IMR-90 (cell line): ENCODE measurements at regions not wholly inside any gene's neighbourhood (a gene's known extent, or its start where the extent isn't known, plus 50 kb on each side); places are given as distances from the start of the nearest gene placed in this dataset.

Source experiments
- ATAC-seq: fragments of 200-7000 bp; cut with Tn5 transposase; 2 replicates; pipeline ENCODE4 v1.9.1; 2020; ENCODE audit warnings: low read depth, mild to moderate bottlenecking, moderate library complexity
- BruUV-seq: library from RNA; stranded (reverse); fragments of 400-500 nt; replicated peaks from 2 replicates; lab custom pipeline; 2021; lab: Mats Ljungman, UMichigan
- CTCF ChIA-PET: fragments of 300-600 bp; formaldehyde crosslinking; extraction: SDS; loops from one replicate; lab custom pipeline; 2021; ENCODE audit warnings: antibody characterized with exemption; lab: Yijun Ruan, JAX
- POLR2A ChIA-PET: fragments of 300-600 bp; sonication (Branson Sonifier 250); formaldehyde crosslinking; loops from one replicate; lab custom pipeline; 2022; ENCODE audit warnings: antibody characterized with exemption; ENCODE audit not compliant: unreplicated experiment; lab: Charles Lee
- DNase-seq: peaks from one replicate; pipeline ENCODE4 v3.0.0; 2013
- H2AFZ ChIP-seq: replicated peaks from 2 replicates; pipeline ENCODE3; 2013; ENCODE audit warnings: low read length, mild to moderate bottlenecking; ENCODE audit not compliant: poor library complexity
- H2AK5ac ChIP-seq: 2 replicates; pipeline ENCODE4 v1.6.1; 2013; ENCODE audit warnings: low read depth, low read length, inconsistent platforms
- H2AK9ac ChIP-seq: replicated peaks from 2 replicates; pipeline ENCODE3; 2013; ENCODE audit warnings: mild to moderate bottlenecking, low read depth, low read length, moderate library complexity; ENCODE audit not compliant: poor library complexity
- H2BK120ac ChIP-seq: 2 replicates; pipeline ENCODE4 v1.6.1; 2013; ENCODE audit warnings: low read depth, low read length, inconsistent platforms
- H2BK15ac ChIP-seq: 3 replicates; pipeline ENCODE4 v1.6.1; 2013; ENCODE audit warnings: low read depth, low read length, inconsistent platforms
- H2BK20ac ChIP-seq: 2 replicates; pipeline ENCODE4 v1.6.1; 2013; ENCODE audit warnings: low read depth, mild to moderate bottlenecking, inconsistent platforms, low read length, moderate library complexity
- H2BK5ac ChIP-seq: 2 replicates; pipeline ENCODE4 v1.6.1; 2013; ENCODE audit warnings: mild to moderate bottlenecking, low read depth, low read length, inconsistent platforms; ENCODE audit not compliant: poor library complexity, severe bottlenecking
- H3K14ac ChIP-seq: replicated peaks from 2 replicates; pipeline ENCODE4 v1.6.1; 2013; ENCODE audit warnings: low read depth, low read length, inconsistent platforms
- H3K18ac ChIP-seq: 2 replicates; pipeline ENCODE4 v1.6.1; 2013; ENCODE audit warnings: low read depth, low read length, control low read depth
- H3K23ac ChIP-seq: 2 replicates; pipeline ENCODE4 v1.6.1; 2013; ENCODE audit warnings: low read depth, low read length, inconsistent platforms
- H3K27ac ChIP-seq: 2 replicates; pipeline ENCODE4 v1.5.1; 2013; ENCODE audit warnings: mild to moderate bottlenecking, control low read depth, low read length; ENCODE audit not compliant: insufficient read depth
- H3K27me3 ChIP-seq: 2 replicates; pipeline ENCODE4 v1.6.1; 2013; ENCODE audit warnings: low read length; ENCODE audit not compliant: control insufficient read depth, insufficient read depth
- H3K36me3 ChIP-seq: 2 replicates; pipeline ENCODE4 v1.6.1; 2013; ENCODE audit warnings: low read length, mixed read lengths; ENCODE audit not compliant: control insufficient read depth, insufficient read depth
- H3K4ac ChIP-seq: 2 replicates; pipeline ENCODE4 v1.6.1; 2013; ENCODE audit warnings: low read depth, low read length, inconsistent platforms
- H3K4me1 ChIP-seq: 2 replicates; pipeline ENCODE4 v1.6.1; 2013; ENCODE audit warnings: low read length, mixed read lengths; ENCODE audit not compliant: control insufficient read depth, insufficient read depth
- H3K4me2 ChIP-seq: 2 replicates; pipeline ENCODE4 v1.6.1; 2013; ENCODE audit warnings: low read depth, mild to moderate bottlenecking, control low read depth, low read length, moderate library complexity
- H3K4me3 ChIP-seq: 2 replicates; pipeline ENCODE4 v1.5.1; 2013; ENCODE audit warnings: low read depth, mild to moderate bottlenecking, control low read depth, low read length, moderate library complexity; ENCODE audit not compliant: insufficient read depth
- H3K56ac ChIP-seq: 2 replicates; pipeline ENCODE4 v1.6.1; 2013; ENCODE audit warnings: low read length, inconsistent platforms; ENCODE audit not compliant: insufficient read depth; ENCODE audit errors: extremely low read depth
- H3K79me1 ChIP-seq, 2 experiments: 2 replicates each; pipeline ENCODE4 v1.6.1; 2013; ENCODE audit warnings: low read length in 2 of 2, inconsistent platforms in 1 of 2, low read depth in 1 of 2
- H3K9ac ChIP-seq: 2 replicates; pipeline ENCODE4 v1.6.1; 2013; ENCODE audit warnings: low read depth, low read length, control low read depth
- H3K9me1 ChIP-seq: 2 replicates; pipeline ENCODE4 v1.6.1; 2013; ENCODE audit warnings: low read length, inconsistent platforms; ENCODE audit not compliant: insufficient read depth
- H3K9me3 ChIP-seq: 2 replicates; pipeline ENCODE4 v1.6.1; 2013; ENCODE audit warnings: low read length; ENCODE audit not compliant: control insufficient read depth, insufficient read depth
- H4K20me1 ChIP-seq: 2 replicates; pipeline ENCODE4 v1.6.1; 2013; ENCODE audit warnings: low read length, inconsistent platforms; ENCODE audit not compliant: insufficient read depth
- H4K5ac ChIP-seq: 2 replicates; pipeline ENCODE4 v1.6.1; 2013; ENCODE audit warnings: mild to moderate bottlenecking, low read depth, low read length, control low read depth
- H4K8ac ChIP-seq, 2 experiments: 2 replicates each; pipeline ENCODE4 v1.6.1; 2013; ENCODE audit warnings: low read depth in 2 of 2, low read length in 2 of 2, control low read depth in 1 of 2, inconsistent platforms in 1 of 2
- H4K91ac ChIP-seq: 2 replicates; pipeline ENCODE4 v1.6.1; 2013; ENCODE audit warnings: low read depth, low read length, inconsistent platforms; ENCODE audit not compliant: insufficient read depth
- CEBPB ChIP-seq: IDR thresholded peaks from 2 replicates; pipeline ENCODE4 v1.6.1; 2012; ENCODE audit warnings: low read depth, low read length, improper control_type of control experiment
- CTCF ChIP-seq: conservative IDR thresholded peaks from 2 replicates; pipeline ENCODE4 v1.5.1; 2012; ENCODE audit warnings: mild to moderate bottlenecking, low read depth, low read length, improper control_type of control experiment
- ELK1 ChIP-seq: fragments of 150-350 bp; IDR thresholded peaks from 2 replicates; pipeline ENCODE4 v1.6.1; 2016; ENCODE audit warnings: low read depth, mild to moderate bottlenecking, low read length, moderate library complexity, borderline replicate concordance
- MAFK ChIP-seq: IDR thresholded peaks from 2 replicates; pipeline ENCODE4 v1.6.1; 2012; ENCODE audit warnings: low read depth, low read length, improper control_type of control experiment
- MAZ ChIP-seq: IDR thresholded peaks from 2 replicates; pipeline ENCODE4 v1.6.1; 2012; ENCODE audit warnings: low read depth, mild to moderate bottlenecking, low read length, improper control_type of control experiment, moderate library complexity, borderline replicate concordance
- MXI1 ChIP-seq: IDR thresholded peaks from 2 replicates; pipeline ENCODE4 v1.6.1; 2012; ENCODE audit warnings: low read depth, mild to moderate bottlenecking, low read length, moderate library complexity, borderline replicate concordance
- NFE2L2 ChIP-seq: fragments of 150-350 bp; IDR thresholded peaks from 2 replicates; pipeline ENCODE4 v1.6.1; 2016; ENCODE audit warnings: low read depth, mild to moderate bottlenecking, low read length
- POLR2A ChIP-seq: IDR thresholded peaks from 2 replicates; pipeline ENCODE4 v1.6.1; 2012; ENCODE audit warnings: mild to moderate bottlenecking, low read depth, low read length
- RAD21 ChIP-seq: IDR thresholded peaks from 2 replicates; pipeline ENCODE4 v1.6.1; 2012; ENCODE audit warnings: low read length, improper control_type of control experiment
- USF2 ChIP-seq: fragments of 150-350 bp; IDR thresholded peaks from 2 replicates; pipeline ENCODE4 v1.6.1; 2017; ENCODE audit warnings: mild to moderate bottlenecking, antibody characterized with exemption, low read length, low read depth
- WGBS, 2 experiments: methylation state at CpG; one replicate each; pipeline versions ENCODE4 v1.1.5 to v1.1.7; 2013; ENCODE audit warnings: missing lambda C conversion rate in 2 of 2; ENCODE audit not compliant: insufficient read length in 1 of 2; ENCODE audit errors: extremely low coverage in 2 of 2; 5-methylcytosine and 5-hydroxymethylcytosine counted together
- dilution Hi-C: fragments of 300-500 bp; cut with HindIII; formaldehyde crosslinking; loops from one replicate; pipeline ENCODE4 v1.14.3; 2018; ENCODE audit warnings: low sequenced_read_pairs; ENCODE audit not compliant: unreplicated experiment
- in situ Hi-C: fragments of 300-500 bp; cut with MboI; formaldehyde crosslinking; loops from 3 replicates; pipeline ENCODE4 v1.14.3; 2019; ENCODE audit warnings: low sequenced_read_pairs, inconsistent platforms, mixed read lengths
- intact Hi-C: fragments of 100-400 bp; cut with micrococcal nuclease; formaldehyde crosslinking; loops from 2 replicates; pipeline ENCODE4 v1.10.0; 2022

DNA sequence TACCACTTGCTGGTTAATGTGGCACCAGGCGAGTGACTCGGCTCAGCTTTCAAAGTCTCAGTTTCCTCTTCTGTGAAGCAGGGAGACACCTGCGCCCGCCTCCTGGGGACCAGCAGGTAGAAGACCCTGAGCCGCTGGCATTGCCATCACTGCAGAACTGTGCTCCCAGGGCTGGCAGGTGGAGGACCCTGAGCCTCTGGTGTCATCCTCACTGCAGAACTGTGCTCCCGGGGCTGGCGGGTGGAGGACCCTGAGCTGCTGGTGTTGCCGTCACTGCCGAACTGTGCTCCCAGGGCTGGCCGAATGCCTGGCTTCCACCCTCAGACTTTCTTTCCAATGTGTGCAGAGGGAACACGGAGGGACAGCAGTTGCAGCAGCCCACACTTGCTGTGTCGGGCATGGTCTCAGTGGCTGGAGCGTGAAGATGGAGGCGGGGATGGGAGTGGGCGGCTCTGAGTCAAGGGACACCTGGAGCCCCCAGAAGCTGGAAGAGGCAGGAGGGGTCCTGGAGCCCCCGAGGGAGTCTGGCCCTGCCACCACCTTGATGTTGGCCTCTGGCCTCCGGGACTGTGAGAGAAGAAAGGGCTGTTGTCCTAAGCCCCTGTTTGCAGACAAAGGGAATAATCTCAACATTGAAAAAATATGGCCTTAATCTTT lies 75.8 kb upstream of the METTL9 start:
- Histone ChIP-seq H2BK120ac (no peak overlapping the region), H3K27me3 (peaks cover 7% of the 10 kb centered on the region; the same call in 1 of the 2 replicates), H2AK9ac (no peak overlapping the region), H3K36me3 (no peaks in the 10 kb centered on the region), H3K27ac (no peak overlapping the region), H3K23ac (no peak overlapping the region), H4K5ac (no peak overlapping the region), H3K18ac (no peak overlapping the region), H3K9me3 (no peaks in the 10 kb centered on the region), H3K14ac (no peak overlapping the region), H3K79me1 (peaks cover 0 to under 1% of the 10 kb centered on the region in 2 experiments; a peak in 2 of 4 replicates), H2BK20ac (no peak overlapping the region), H3K4me1 (peaks cover 10% of the 10 kb centered on the region), H3K56ac (no peak overlapping the region), H4K20me1 (peaks cover 10% of the 10 kb centered on the region), H3K4ac (no peak overlapping the region), H2BK5ac (no peak overlapping the region), H3K9me1 (peaks cover 2% of the 10 kb centered on the region; the same call in 1 of the 2 replicates), H2AK5ac (no peak overlapping the region), H4K8ac (no peak overlapping the region), H3K4me3 (no peak overlapping the region), H3K9ac (no peak overlapping the region), H4K91ac (no peak overlapping the region), H2AFZ (no peak overlapping the region), H2BK15ac (no peak overlapping the region), H3K4me2 (no peak overlapping the region)
- intact Hi-C loops (no loop called here), dilution Hi-C loops (no loop called here), in situ Hi-C loops (no loop called here)
- no peak for DNase-seq
- no peak for TF ChIP-seq CTCF
- no peak for TF ChIP-seq ELK1
- no peak for TF ChIP-seq CEBPB
- TF ChIP-seq MAFK, result no peak
- TF ChIP-seq RAD21, result no peak
- no peak for TF ChIP-seq USF2
- TF ChIP-seq POLR2A, result no peak
- no peak for TF ChIP-seq MXI1
- TF ChIP-seq MAZ, result no peak
- no peak for TF ChIP-seq NFE2L2
- POLR2A ChIA-PET, result no interaction called here
- no peak for ATAC-seq
- no TSS peak for BruUV-seq
- WGBS, 2 experiments, result 83% methylated on average over 14 of the region's 17 CpGs; no CpG with 5 or more reads in 1 of the 2 experiments
- CTCF ChIA-PET, result no interaction called here
